ENCODE measurements at regions not wholly inside any gene's neighbourhood (a gene's known extent, or its start where the extent isn't known, plus 50 kb on each side); places are given as distances from the start of the nearest gene placed in this dataset.

DNA sequence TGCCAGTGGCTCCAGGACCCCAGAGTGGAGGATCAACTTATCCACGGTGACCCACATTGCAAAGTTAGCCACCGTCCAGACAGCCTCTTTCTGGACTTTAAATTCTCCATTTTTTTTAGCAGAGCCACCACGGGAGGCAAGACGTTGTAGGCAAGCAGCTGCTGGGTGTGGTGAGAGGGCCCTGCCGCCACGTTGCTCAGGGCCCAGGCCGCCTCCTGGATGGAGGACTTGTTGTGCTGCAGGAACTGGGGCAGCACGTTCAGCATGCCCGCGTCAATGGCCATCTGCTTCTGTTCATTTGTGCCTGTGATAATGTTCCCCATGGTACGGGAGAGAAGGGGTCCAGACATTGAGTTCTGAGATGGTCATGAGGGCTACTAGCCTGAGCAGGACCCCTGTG lies 114.3 kb upstream of the POC5 start:
- TF ChIP-seq, protein P1, sequence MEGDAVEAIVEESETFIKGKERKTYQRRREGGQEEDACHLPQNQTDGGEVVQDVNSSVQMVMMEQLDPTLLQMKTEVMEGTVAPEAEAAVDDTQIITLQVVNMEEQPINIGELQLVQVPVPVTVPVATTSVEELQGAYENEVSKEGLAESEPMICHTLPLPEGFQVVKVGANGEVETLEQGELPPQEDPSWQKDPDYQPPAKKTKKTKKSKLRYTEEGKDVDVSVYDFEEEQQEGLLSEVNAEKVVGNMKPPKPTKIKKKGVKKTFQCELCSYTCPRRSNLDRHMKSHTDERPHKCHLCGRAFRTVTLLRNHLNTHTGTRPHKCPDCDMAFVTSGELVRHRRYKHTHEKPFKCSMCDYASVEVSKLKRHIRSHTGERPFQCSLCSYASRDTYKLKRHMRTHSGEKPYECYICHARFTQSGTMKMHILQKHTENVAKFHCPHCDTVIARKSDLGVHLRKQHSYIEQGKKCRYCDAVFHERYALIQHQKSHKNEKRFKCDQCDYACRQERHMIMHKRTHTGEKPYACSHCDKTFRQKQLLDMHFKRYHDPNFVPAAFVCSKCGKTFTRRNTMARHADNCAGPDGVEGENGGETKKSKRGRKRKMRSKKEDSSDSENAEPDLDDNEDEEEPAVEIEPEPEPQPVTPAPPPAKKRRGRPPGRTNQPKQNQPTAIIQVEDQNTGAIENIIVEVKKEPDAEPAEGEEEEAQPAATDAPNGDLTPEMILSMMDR (IDR thresholded peaks at IDR 0.05), result no peak
- no peak for TF ChIP-seq POLR2A (IDR thresholded peaks at IDR 0.05)
